CD14-positive monocyte (primary cell): ENCODE measurements at regions not wholly inside any gene's neighbourhood (a gene's known extent, or its start where the extent isn't known, plus 50 kb on each side); places are given as distances from the start of the nearest gene placed in this dataset.

Source experiments
- DNase-seq, 3 donors: peaks; one replicate each; pipeline ENCODE4 v3.0.0-alpha.2; 2011 to 2022
- H2AFZ ChIP-seq: 2 replicates; pipeline ENCODE4 v1.6.0; 2012; ENCODE audit warnings: mild to moderate bottlenecking, low read depth, low read length, inconsistent platforms; ENCODE audit not compliant: insufficient read depth, poor library complexity, severe bottlenecking
- H3K27ac ChIP-seq, 2 donors: 1 replicate in 1 of 2; 2 replicates in 1 of 2; pipeline ENCODE4 v1.5.1; 2012 to 2013; ENCODE audit warnings: low read length in 2 of 2, control low read depth in 1 of 2, inconsistent platforms in 1 of 2, low read depth in 1 of 2, mild to moderate bottlenecking in 1 of 2
- H3K27me3 ChIP-seq, 2 donors: one replicate each; pipeline versions ENCODE4 v1.6.0 to v1.6.1; 2011 to 2013; ENCODE audit warnings: low read length in 2 of 2; ENCODE audit not compliant: control insufficient read depth in 2 of 2, insufficient read depth in 2 of 2
- H3K36me3 ChIP-seq, 2 donors: replicated peaks in 1 of 2; 1 replicate in 1 of 2; 2 replicates in 1 of 2; pipeline versions ENCODE4 v1.5.1 to v1.6.1; 2012 to 2013; ENCODE audit warnings: low read length in 2 of 2, control low read depth in 1 of 2, inconsistent platforms in 1 of 2, mild to moderate bottlenecking in 1 of 2; ENCODE audit not compliant: insufficient read depth in 2 of 2, control insufficient read depth in 1 of 2
- H3K4me1 ChIP-seq, 2 donors: 1 replicate in 1 of 2; 2 replicates in 1 of 2; pipeline versions ENCODE4 v1.5.1 to v1.6.1; 2012 to 2013; ENCODE audit warnings: low read length in 2 of 2, control low read depth in 1 of 2, inconsistent platforms in 1 of 2, mild to moderate bottlenecking in 1 of 2, moderate library complexity in 1 of 2; ENCODE audit not compliant: insufficient read depth in 2 of 2, control insufficient read depth in 1 of 2
- H3K4me2 ChIP-seq: replicated peaks from 2 replicates; pipeline ENCODE3; 2012; ENCODE audit warnings: low read length, moderate library complexity, mild to moderate bottlenecking; ENCODE audit not compliant: poor library complexity, severe bottlenecking; ENCODE audit errors: extremely low read depth
- H3K4me3 ChIP-seq, 3 experiments: fragments of 200-600 bp in 1 of 3; sonication (generic) in 1 of 3; replicated peaks in 1 of 3; 1 replicate in 2 of 3; 2 replicates in 1 of 3; pipeline ENCODE4 v1.5.1; 2011 to 2013; ENCODE audit warnings: low read length in 3 of 3, mild to moderate bottlenecking in 3 of 3, control low read depth in 2 of 3, low read depth in 2 of 3, inconsistent platforms in 1 of 3, moderate library complexity in 1 of 3
- H3K79me2 ChIP-seq: 2 replicates; pipeline ENCODE4 v1.6.0; 2012; ENCODE audit warnings: mild to moderate bottlenecking, control low read depth, inconsistent platforms, low read length, moderate library complexity; ENCODE audit not compliant: insufficient read depth
- H3K9ac ChIP-seq: 2 replicates; pipeline ENCODE4 v1.6.0; 2017; ENCODE audit warnings: low read length, mild to moderate bottlenecking; ENCODE audit not compliant: insufficient read depth, poor library complexity, severe bottlenecking
- H3K9me3 ChIP-seq, 2 donors: replicated peaks in 1 of 2; 1 replicate in 1 of 2; 2 replicates in 1 of 2; pipeline versions ENCODE4 v1.5.1 to v1.6.1; 2012 to 2013; ENCODE audit warnings: low read length in 2 of 2, control low read depth in 1 of 2; ENCODE audit not compliant: control insufficient read depth in 1 of 2, insufficient read depth in 1 of 2
- H4K20me1 ChIP-seq: 2 replicates; pipeline ENCODE4 v1.6.0; 2012; ENCODE audit warnings: mild to moderate bottlenecking, low read length, control low read depth, moderate library complexity; ENCODE audit not compliant: insufficient read depth
- H3K27ac Mint-ChIP-seq, 7 donors: one replicate each; pipeline ENCODE4 v1.8.0; 2020; ENCODE audit warnings: mild to moderate bottlenecking in 7 of 7, mixed read lengths in 7 of 7, moderate library complexity in 6 of 7, inconsistent platforms in 2 of 7
- H3K27me3 Mint-ChIP-seq, 3 donors: one replicate each; pipeline ENCODE4 v1.8.0; 2021 to 2022; ENCODE audit warnings: low read depth in 3 of 3, mild to moderate bottlenecking in 3 of 3, mixed read lengths in 3 of 3, moderate library complexity in 3 of 3, inconsistent platforms in 1 of 3
- H3K36me3 Mint-ChIP-seq, 2 donors: one replicate each; pipeline ENCODE4 v1.8.0; 2020; ENCODE audit warnings: mixed read lengths in 2 of 2, inconsistent platforms in 1 of 2, mild to moderate bottlenecking in 1 of 2
- H3K4me1 Mint-ChIP-seq: one replicate; pipeline ENCODE4 v1.8.0; 2020; ENCODE audit warnings: mild to moderate bottlenecking, mixed read lengths
- H3K4me3 Mint-ChIP-seq, 2 donors: one replicate each; pipeline ENCODE4 v1.8.0; 2020; ENCODE audit warnings: mild to moderate bottlenecking in 2 of 2, mixed read lengths in 2 of 2, moderate library complexity in 1 of 2
- H3K9me3 Mint-ChIP-seq, 7 donors: one replicate each; pipeline ENCODE4 v1.8.0; 2020 to 2022; ENCODE audit warnings: mixed read lengths in 7 of 7, mild to moderate bottlenecking in 6 of 7, moderate library complexity in 6 of 7, inconsistent platforms in 2 of 7
- CTCF ChIP-seq: fragments of 200-600 bp; IDR thresholded peaks from one replicate; pipeline ENCODE4 v1.8.0; 2022; ENCODE audit warnings: antibody characterized with exemption, mild to moderate bottlenecking
- WGBS: methylation state at CpG from one replicate; pipeline ENCODE4 v1.1.5; 2013; ENCODE audit warnings: missing lambda C conversion rate; ENCODE audit not compliant: insufficient coverage; 5-methylcytosine and 5-hydroxymethylcytosine counted together
- intact Hi-C, 2 donors: fragments of 100-400 bp; cut with micrococcal nuclease; formaldehyde crosslinking; loops; one replicate each; pipeline versions ENCODE4 v1.15.0 to v1.15.1; 2023

- Mint-ChIP-seq H3K27ac (no peak overlapping the region), H3K36me3 (no peaks in the 10 kb centered on the region), H3K27me3 (peaks cover 0 to 1% (median 0%) of the 10 kb centered on the region in 3 donors), H3K4me1 (no peaks in the 10 kb centered on the region), H3K9me3 (peaks cover 4 to 16% (median 13%) of the 10 kb centered on the region in 7 donors), H3K4me3 (no peak overlapping the region)
- intact Hi-C loops: no loop called here
- Histone ChIP-seq H3K27me3 (no peaks in the 10 kb centered on the region), H3K27ac (no peak overlapping the region), H3K4me2 (no peak overlapping the region), H2AFZ (no peak overlapping the region), H3K9ac (no peak overlapping the region), H3K4me1 (no peaks in the 10 kb centered on the region), H3K9me3 (peaks cover 6 to 15% of the 10 kb centered on the region in 2 donors), H3K36me3 (no peaks in the 10 kb centered on the region), H3K4me3 (no peak overlapping the region), H3K79me2 (no peaks in the 10 kb centered on the region), H4K20me1 (no peaks in the 10 kb centered on the region)
- WGBS: no CpG with 5 or more reads among the region's 1 CpG
- TF ChIP-seq CTCF: no peak
- no peak for DNase-seq
These were observed 736.9 kb upstream of the CCDC54 start for GRCh38 chr3:106640353-106640752.

- no peak overlapping the region for H3K27ac Mint-ChIP-seq
- H3K36me3 ChIP-seq: no peaks in the 10 kb centered on the region
- H3K27me3 Mint-ChIP-seq: no peaks in the 10 kb centered on the region
- no peak overlapping the region for H3K4me2 ChIP-seq
- DNase-seq: no peak
- H3K9me3 ChIP-seq: peaks cover 6 to 15% of the 10 kb centered on the region in 2 donors
- no peak overlapping the region for H3K27ac ChIP-seq
- intact Hi-C loops: no loop called here
- no peak overlapping the region for H2AFZ ChIP-seq
- no peak overlapping the region for H3K4me3 ChIP-seq
- no peak overlapping the region for H3K4me3 Mint-ChIP-seq
- H3K36me3 Mint-ChIP-seq: no peaks in the 10 kb centered on the region
- H3K79me2 ChIP-seq: no peaks in the 10 kb centered on the region
- H4K20me1 ChIP-seq: no peaks in the 10 kb centered on the region
- H3K9ac ChIP-seq: no peak overlapping the region
- TF ChIP-seq CTCF: no peak
- peaks cover 6 to 16% (median 13%) of the 10 kb centered on the region in 7 donors for H3K9me3 Mint-ChIP-seq
- H3K27me3 ChIP-seq: no peaks in the 10 kb centered on the region
- H3K4me1 Mint-ChIP-seq: no peaks in the 10 kb centered on the region
- no peaks in the 10 kb centered on the region for H3K4me1 ChIP-seq
These were observed 735.1 kb upstream of the CCDC54 start for GRCh38 chr3:106642161-106642560.
